SH-SY5Y (cell line): ENCODE measurements at regions not wholly inside any gene's neighbourhood (a gene's known extent, or its start where the extent isn't known, plus 50 kb on each side); places are given as distances from the start of the nearest gene placed in this dataset.

Experiments
- GATA2 ChIP-seq: IDR thresholded peaks from 2 replicates; pipeline ENCODE4 v1.6.1; 2011; ENCODE audit warnings: mild to moderate bottlenecking, low read depth, low read length
- GATA3 ChIP-seq: IDR thresholded peaks from 2 replicates; pipeline ENCODE4 v1.6.1; 2011; ENCODE audit warnings: low read depth, mild to moderate bottlenecking, low read length, moderate library complexity

GRCh38 chr11:36713715-36714114 is 115.7 kb upstream of the RAG2 start:
- TF ChIP-seq GATA2 (no peak), GATA3 (no peak)

GRCh38 chr11:36711104-36711825 is 113.2 kb upstream of the RAG2 start:
- TF ChIP-seq GATA2 (no peak), GATA3 (no peak)
